ENCODE measurements at regions not wholly inside any gene's neighbourhood (a gene's known extent, or its start where the extent isn't known, plus 50 kb on each side); places are given as distances from the start of the nearest gene placed in this dataset.

- no peaks in the 10 kb centered on the region for H3K27me3 ChIP-seq (ENCODE audit: control insufficient read depth, insufficient read depth, low read length)
- no peak overlapping the region for H3K4me2 ChIP-seq (ENCODE audit: low read length)
- no peaks in the 10 kb centered on the region for H3K36me3 ChIP-seq (ENCODE audit: insufficient read depth, low read length)
- H3K9me3 ChIP-seq (replicated peaks; ENCODE audit: low read length) = peaks cover 3% of the 10 kb centered on the region
- no peaks in the 10 kb centered on the region for H3K4me1 ChIP-seq (ENCODE audit: control insufficient read depth, insufficient read depth, low read length)
- H3K9ac ChIP-seq (ENCODE audit: low read depth, low read length) = no peak overlapping the region
- no peak overlapping the region for H3K4me3 ChIP-seq (ENCODE audit: low read length)
Observed at GRCh38 chr1:194055536-194055935, 869.1 kb upstream of the B3GALT2 start.

GRCh38 chr1:194052514-194053338 is 866.3 kb upstream of the B3GALT2 start:
- H3K4me1 ChIP-seq (ENCODE audit: control insufficient read depth, insufficient read depth, low read length) = no peaks in the 10 kb centered on the region
- no peaks in the 10 kb centered on the region for H3K36me3 ChIP-seq (ENCODE audit: insufficient read depth, low read length)
- no peak overlapping the region for H3K9ac ChIP-seq (ENCODE audit: low read depth, low read length)

GRCh38 chr1:194047921-194048320 is 861.5 kb upstream of the B3GALT2 start:
- no peaks in the 10 kb centered on the region for H3K27me3 ChIP-seq (ENCODE audit: control insufficient read depth, insufficient read depth, low read length)
- H3K4me3 ChIP-seq (ENCODE audit: low read length) = no peak overlapping the region
- no peaks in the 10 kb centered on the region for H3K36me3 ChIP-seq (ENCODE audit: insufficient read depth, low read length)
- H3K4me2 ChIP-seq (ENCODE audit: low read length) = no peak overlapping the region
- H3K9ac ChIP-seq (ENCODE audit: low read depth, low read length) = no peak overlapping the region
- H3K9me3 ChIP-seq (replicated peaks; ENCODE audit: low read length) = peaks cover 5% of the 10 kb centered on the region
- H3K4me1 ChIP-seq (ENCODE audit: control insufficient read depth, insufficient read depth, low read length) = no peaks in the 10 kb centered on the region

More at GRCh38 chr1:194052514-194053338, 866.3 kb upstream of the B3GALT2 start:
- H3K4me2 ChIP-seq (ENCODE audit: low read length) = no peak overlapping the region
- no peaks in the 10 kb centered on the region for H3K27me3 ChIP-seq (ENCODE audit: control insufficient read depth, insufficient read depth, low read length)
- H3K9me3 ChIP-seq (replicated peaks; ENCODE audit: low read length) = peaks cover 3% of the 10 kb centered on the region
- H3K4me3 ChIP-seq (ENCODE audit: low read length) = no peak overlapping the region

- peaks cover 3% of the 10 kb centered on the region for H3K9me3 ChIP-seq (replicated peaks; ENCODE audit: low read length)
- H3K4me3 ChIP-seq (ENCODE audit: low read length) = no peak overlapping the region
Observed at GRCh38 chr1:194047206-194047605, 860.8 kb upstream of the B3GALT2 start.

GRCh38 chr1:194045416-194045815 is 859.0 kb upstream of the B3GALT2 start:
- Histone ChIP-seq H3K27me3 (ENCODE audit: control insufficient read depth, insufficient read depth, low read length) (no peaks in the 10 kb centered on the region), H3K4me1 (ENCODE audit: control insufficient read depth, insufficient read depth, low read length) (no peaks in the 10 kb centered on the region), H3K36me3 (ENCODE audit: insufficient read depth, low read length) (no peaks in the 10 kb centered on the region), H3K4me2 (ENCODE audit: low read length) (no peak overlapping the region), H3K9ac (ENCODE audit: low read depth, low read length) (no peak overlapping the region), H3K9me3 (replicated peaks; ENCODE audit: low read length) (peaks cover 3% of the 10 kb centered on the region), H3K4me3 (ENCODE audit: low read length) (no peak overlapping the region)

More at GRCh38 chr1:194047206-194047605, 860.8 kb upstream of the B3GALT2 start:
- no peaks in the 10 kb centered on the region for H3K4me1 ChIP-seq (ENCODE audit: control insufficient read depth, insufficient read depth, low read length)
- no peaks in the 10 kb centered on the region for H3K36me3 ChIP-seq (ENCODE audit: insufficient read depth, low read length)
- no peak overlapping the region for H3K4me2 ChIP-seq (ENCODE audit: low read length)
- no peaks in the 10 kb centered on the region for H3K27me3 ChIP-seq (ENCODE audit: control insufficient read depth, insufficient read depth, low read length)
- H3K9ac ChIP-seq (ENCODE audit: low read depth, low read length) = no peak overlapping the region

- no peak overlapping the region for H3K9ac ChIP-seq (ENCODE audit: low read depth, low read length)
- H3K4me2 ChIP-seq (ENCODE audit: low read length) = no peak overlapping the region
- H3K4me1 ChIP-seq (ENCODE audit: control insufficient read depth, insufficient read depth, low read length) = no peaks in the 10 kb centered on the region
- no peaks in the 10 kb centered on the region for H3K36me3 ChIP-seq (ENCODE audit: insufficient read depth, low read length)
- no peak overlapping the region for H3K4me3 ChIP-seq (ENCODE audit: low read length)
- H3K27me3 ChIP-seq (ENCODE audit: control insufficient read depth, insufficient read depth, low read length) = no peaks in the 10 kb centered on the region
- peaks cover 3% of the 10 kb centered on the region for H3K9me3 ChIP-seq (replicated peaks; ENCODE audit: low read length)
Observed at GRCh38 chr1:194044892-194045291, 858.5 kb upstream of the B3GALT2 start.

GRCh38 chr1:194043984-194044755 is 857.8 kb upstream of the B3GALT2 start:
- no peaks in the 10 kb centered on the region for H3K4me1 ChIP-seq (ENCODE audit: control insufficient read depth, insufficient read depth, low read length)
- no peak overlapping the region for H3K9ac ChIP-seq (ENCODE audit: low read depth, low read length)
- H3K9me3 ChIP-seq (replicated peaks; ENCODE audit: low read length) = peaks cover 3% of the 10 kb centered on the region
- no peak overlapping the region for H3K4me2 ChIP-seq (ENCODE audit: low read length)
- no peak overlapping the region for H3K4me3 ChIP-seq (ENCODE audit: low read length)
- no peaks in the 10 kb centered on the region for H3K27me3 ChIP-seq (ENCODE audit: control insufficient read depth, insufficient read depth, low read length)
- no peaks in the 10 kb centered on the region for H3K36me3 ChIP-seq (ENCODE audit: insufficient read depth, low read length)

GRCh38 chr1:194042736-194043135 is 856.3 kb upstream of the B3GALT2 start:
- no peaks in the 10 kb centered on the region for H3K36me3 ChIP-seq (ENCODE audit: insufficient read depth, low read length)
- H3K27me3 ChIP-seq (ENCODE audit: control insufficient read depth, insufficient read depth, low read length) = no peaks in the 10 kb centered on the region
- no peak overlapping the region for H3K4me3 ChIP-seq (ENCODE audit: low read length)
- H3K9ac ChIP-seq (ENCODE audit: low read depth, low read length) = no peak overlapping the region
- peaks cover 3% of the 10 kb centered on the region for H3K9me3 ChIP-seq (replicated peaks; ENCODE audit: low read length)
- H3K4me2 ChIP-seq (ENCODE audit: low read length) = no peak overlapping the region
- H3K4me1 ChIP-seq (ENCODE audit: control insufficient read depth, insufficient read depth, low read length) = no peaks in the 10 kb centered on the region

GRCh38 chr1:194040496-194040895 is 854.1 kb upstream of the B3GALT2 start:
- Histone ChIP-seq H3K9me3 (replicated peaks; ENCODE audit: low read length) (peaks cover 3% of the 10 kb centered on the region), H3K4me2 (ENCODE audit: low read length) (no peak overlapping the region), H3K36me3 (ENCODE audit: insufficient read depth, low read length) (no peaks in the 10 kb centered on the region), H3K4me1 (ENCODE audit: control insufficient read depth, insufficient read depth, low read length) (no peaks in the 10 kb centered on the region), H3K9ac (ENCODE audit: low read depth, low read length) (no peak overlapping the region), H3K4me3 (ENCODE audit: low read length) (no peak overlapping the region), H3K27me3 (ENCODE audit: control insufficient read depth, insufficient read depth, low read length) (no peaks in the 10 kb centered on the region)

GRCh38 chr1:194039578-194039977 is 853.2 kb upstream of the B3GALT2 start:
- H3K9ac ChIP-seq (ENCODE audit: low read depth, low read length) = no peak overlapping the region
- H3K4me2 ChIP-seq (ENCODE audit: low read length) = no peak overlapping the region
- H3K4me3 ChIP-seq (ENCODE audit: low read length) = no peak overlapping the region
- H3K9me3 ChIP-seq (replicated peaks; ENCODE audit: low read length) = peaks cover under 1% of the 10 kb centered on the region
- H3K36me3 ChIP-seq (ENCODE audit: insufficient read depth, low read length) = no peaks in the 10 kb centered on the region
- H3K27me3 ChIP-seq (ENCODE audit: control insufficient read depth, insufficient read depth, low read length) = no peaks in the 10 kb centered on the region
- no peaks in the 10 kb centered on the region for H3K4me1 ChIP-seq (ENCODE audit: control insufficient read depth, insufficient read depth, low read length)

GRCh38 chr1:194033646-194034045 is 847.2 kb upstream of the B3GALT2 start:
- Histone ChIP-seq H3K27me3 (ENCODE audit: control insufficient read depth, insufficient read depth, low read length) (no peaks in the 10 kb centered on the region), H3K9me3 (replicated peaks; ENCODE audit: low read length) (peaks cover 3% of the 10 kb centered on the region), H3K9ac (ENCODE audit: low read depth, low read length) (no peak overlapping the region), H3K4me3 (ENCODE audit: low read length) (no peak overlapping the region), H3K36me3 (ENCODE audit: insufficient read depth, low read length) (no peaks in the 10 kb centered on the region), H3K4me1 (ENCODE audit: control insufficient read depth, insufficient read depth, low read length) (no peaks in the 10 kb centered on the region), H3K4me2 (ENCODE audit: low read length) (no peak overlapping the region)

Data from skeletal muscle satellite cell (primary cell).